GM18517 (cell line): ENCODE measurements at regions not wholly inside any gene's neighbourhood (a gene's known extent, or its start where the extent isn't known, plus 50 kb on each side); places are given as distances from the start of the nearest gene placed in this dataset.

Experiments used
- ATAC-seq: cut with Tn5 transposase; IDR thresholded peaks from one replicate; pipeline ENCODE4 v1.9.1; 2021; ENCODE audit warnings: mild to moderate bottlenecking, moderate library complexity; ENCODE audit not compliant: unreplicated experiment

DNA sequence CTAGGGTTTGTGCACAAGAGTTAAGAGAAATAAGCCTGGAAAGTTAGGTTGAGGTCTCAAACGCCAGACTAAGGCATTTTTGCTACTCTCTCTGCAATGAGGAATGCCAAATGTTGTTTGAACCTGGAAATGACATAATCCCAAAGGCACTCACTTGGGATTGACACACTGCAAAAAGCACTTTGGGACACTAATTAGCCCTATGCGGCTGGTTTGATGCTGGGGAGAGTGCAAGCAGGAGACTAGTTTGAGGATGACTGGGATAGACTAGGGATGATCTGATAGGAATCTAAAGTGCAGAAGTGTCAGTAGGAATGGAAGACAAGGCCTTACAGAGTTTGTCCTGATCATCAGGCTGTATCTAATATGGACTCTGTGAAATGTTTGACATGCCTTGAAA is 469.0 kb downstream of the SLC4A3 start:
- no peak for ATAC-seq

DNA sequence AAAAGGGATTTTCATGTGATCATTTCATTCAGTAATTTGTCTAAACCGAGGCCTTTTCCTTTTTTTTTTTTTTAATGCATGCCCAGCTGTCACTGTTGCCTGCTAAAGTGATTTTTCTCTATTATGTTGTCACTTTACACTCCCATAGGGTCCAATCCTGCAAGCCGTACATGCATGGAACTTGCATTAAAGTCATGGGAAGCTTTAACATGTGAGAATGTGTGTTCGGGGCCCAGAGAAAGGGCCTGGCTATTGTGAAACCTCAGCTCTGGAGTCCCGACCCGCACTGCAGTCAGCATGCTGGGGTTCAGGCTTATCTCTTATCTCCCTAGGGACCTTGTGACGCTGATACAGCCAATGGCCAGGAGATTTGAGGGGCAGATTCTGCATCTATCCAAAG is 474.6 kb downstream of the SLC4A3 start:
- no peak for ATAC-seq

- ATAC-seq: no peak
These were observed 476.2 kb downstream of the SLC4A3 start for GRCh38 chr2:220103596-220103995.

DNA sequence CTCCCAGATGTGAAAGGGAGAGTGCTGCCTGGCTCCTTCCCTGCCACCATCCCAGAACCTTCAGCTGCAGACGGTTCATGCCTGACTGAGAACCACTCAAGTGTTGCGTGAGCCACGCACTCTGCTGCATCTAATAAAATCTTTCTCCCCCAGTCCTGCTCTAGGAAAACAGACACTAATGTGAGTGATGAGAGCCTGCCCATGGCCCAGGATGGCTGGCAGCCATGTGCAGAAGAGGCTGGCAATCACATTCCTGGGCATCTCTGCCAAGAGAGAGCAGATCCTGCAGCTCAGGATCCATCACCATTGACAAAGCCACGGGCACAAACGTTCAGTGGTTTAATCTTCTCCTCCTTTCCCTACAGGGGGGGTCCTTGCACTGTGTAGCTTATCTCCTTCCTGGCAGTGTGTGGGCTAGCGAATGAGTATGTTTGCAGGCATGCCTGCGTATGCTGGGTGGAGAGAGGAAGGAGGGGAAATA is 477.5 kb downstream of the SLC4A3 start:
- no peak for ATAC-seq

DNA sequence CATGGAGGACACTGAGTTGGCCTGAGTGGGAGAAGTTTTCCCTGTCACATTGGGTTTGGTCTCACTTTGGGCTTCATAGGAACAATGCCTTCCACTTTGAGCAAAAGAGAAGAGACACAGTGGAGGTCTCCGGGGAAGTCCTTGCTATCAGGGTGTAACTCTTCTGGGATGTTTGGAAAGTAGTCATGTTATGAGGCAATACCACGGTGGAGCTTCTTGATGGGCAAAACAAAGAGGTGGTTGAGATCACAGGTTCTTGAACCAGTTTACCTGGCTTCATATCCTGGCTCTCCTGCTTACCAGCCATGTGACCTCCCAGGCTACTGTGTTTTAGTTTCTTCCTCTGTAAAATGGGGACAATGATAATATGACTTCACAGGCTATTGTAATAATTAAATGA is 478.6 kb downstream of the SLC4A3 start:
- ATAC-seq: no peak

DNA sequence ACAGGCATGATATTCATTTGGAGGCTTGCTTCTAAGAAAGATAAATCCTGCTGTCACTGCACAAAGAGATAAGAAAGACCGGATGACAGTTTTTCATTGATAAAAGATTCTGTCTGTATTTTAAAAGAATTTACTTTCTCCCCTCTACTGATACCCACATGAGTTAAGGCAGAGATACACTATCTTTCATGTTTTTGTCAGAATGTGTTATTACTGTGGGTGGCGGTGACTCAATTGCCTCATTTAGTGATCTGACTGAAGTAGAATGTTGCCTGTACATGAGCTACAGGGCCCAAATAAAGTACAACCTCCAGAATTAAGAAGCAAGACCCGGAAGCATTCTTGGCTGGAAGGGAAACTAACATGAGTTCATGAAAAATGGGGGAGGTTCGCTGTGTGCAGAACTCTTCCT is 480.0 kb downstream of the SLC4A3 start:
- ATAC-seq: no peak

GRCh38 chr2:220114443-220114842 is 487.0 kb downstream of the SLC4A3 start:
- ATAC-seq: no peak

- ATAC-seq: no peak
These were observed 489.6 kb downstream of the SLC4A3 start for GRCh38 chr2:220117025-220117424.

DNA sequence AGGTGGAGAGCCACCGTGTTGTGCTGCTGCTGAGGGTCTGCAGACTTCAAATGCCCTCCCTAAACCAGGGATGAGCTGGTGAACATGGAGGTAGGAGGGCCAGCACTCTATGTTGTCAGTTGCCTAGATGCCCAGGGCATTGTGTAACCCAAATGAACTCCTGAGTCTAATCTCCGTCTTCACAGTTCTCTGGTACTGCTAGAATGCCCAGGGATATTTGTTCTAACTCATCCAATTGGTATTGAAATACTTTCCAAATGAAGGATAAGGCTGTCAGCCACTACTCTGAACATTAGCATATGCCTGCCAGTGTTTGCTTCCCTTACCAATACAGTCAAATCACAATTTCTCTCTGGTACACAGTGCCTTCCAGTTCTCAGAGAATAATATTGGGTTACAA is 492.6 kb downstream of the SLC4A3 start:
- ATAC-seq: no peak

DNA sequence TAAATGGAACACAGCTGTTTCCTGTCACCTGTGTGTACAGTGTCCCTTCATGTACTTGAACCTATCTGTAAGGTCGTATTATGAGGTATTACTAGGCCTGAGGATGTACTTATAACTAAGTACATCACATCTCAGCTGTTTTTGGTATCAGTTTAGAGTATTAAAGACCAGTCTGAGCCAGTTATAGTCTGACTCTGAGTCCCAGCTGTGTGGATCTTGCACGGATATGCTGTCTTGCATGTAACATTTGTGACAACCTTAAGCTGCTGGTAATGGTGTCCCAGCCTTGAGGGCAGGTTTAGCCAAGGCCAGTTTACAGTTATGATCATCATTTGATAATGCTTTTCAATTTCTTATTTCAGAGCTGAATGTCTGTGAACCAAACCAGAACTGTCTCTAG is 496.3 kb downstream of the SLC4A3 start:
- no peak for ATAC-seq

DNA sequence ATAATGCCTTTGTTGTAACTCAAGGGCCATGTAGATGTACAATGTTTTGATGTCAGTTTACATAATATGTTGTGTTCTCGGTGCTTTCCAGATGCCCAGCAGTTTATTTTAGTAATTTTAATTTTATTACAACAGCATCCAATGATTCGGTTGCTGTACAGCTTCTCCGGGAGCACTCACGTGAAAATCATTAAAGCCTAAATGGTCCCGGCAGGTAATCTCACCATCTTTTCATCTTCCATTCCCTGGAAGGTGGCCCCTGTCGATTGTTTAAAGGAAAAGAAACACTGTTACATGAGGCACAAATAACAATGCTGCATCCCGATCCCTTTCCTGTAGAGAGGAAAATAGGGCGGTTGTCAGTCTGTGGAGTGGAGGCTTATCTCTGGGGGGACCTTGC is 498.1 kb downstream of the SLC4A3 start:
- ATAC-seq: no peak

DNA sequence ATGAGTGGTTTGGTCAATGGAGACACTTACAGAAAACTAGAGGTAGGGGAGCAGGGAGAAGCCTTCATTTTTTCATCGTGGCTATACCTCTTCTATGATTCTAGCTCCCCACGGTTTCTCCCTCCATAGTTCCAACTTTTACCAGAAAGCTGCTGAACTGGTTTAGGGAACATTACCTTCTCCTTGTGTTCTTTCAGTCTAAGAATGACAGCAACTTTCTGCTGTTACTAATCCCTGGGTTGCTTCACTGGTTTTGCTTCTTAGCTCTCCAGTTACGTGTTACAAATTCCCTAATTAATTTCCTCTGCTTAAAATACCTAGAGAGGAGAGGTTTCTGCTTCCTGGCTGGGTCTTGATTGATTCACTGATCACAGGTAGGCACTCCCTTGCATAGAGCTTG is 499.9 kb downstream of the SLC4A3 start:
- no peak for ATAC-seq

DNA sequence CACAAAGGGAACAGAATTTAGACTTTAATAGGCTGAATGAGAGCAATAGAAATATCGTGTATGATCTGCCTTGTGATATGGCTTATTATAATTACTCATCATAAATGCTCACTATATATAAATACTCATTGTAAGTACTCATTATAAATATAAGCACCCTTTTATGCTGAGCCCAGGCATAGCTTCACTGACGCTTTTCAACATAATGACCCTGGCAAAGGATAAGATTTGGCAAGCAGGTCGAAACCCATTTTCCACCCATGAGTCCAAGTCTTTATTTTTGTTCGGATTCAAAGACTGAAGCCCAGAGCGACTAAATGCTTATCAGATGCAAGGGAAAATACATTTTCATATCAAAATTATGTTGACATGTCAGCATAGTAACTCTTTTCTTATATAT is 500.4 kb downstream of the SLC4A3 start:
- no peak for ATAC-seq

DNA sequence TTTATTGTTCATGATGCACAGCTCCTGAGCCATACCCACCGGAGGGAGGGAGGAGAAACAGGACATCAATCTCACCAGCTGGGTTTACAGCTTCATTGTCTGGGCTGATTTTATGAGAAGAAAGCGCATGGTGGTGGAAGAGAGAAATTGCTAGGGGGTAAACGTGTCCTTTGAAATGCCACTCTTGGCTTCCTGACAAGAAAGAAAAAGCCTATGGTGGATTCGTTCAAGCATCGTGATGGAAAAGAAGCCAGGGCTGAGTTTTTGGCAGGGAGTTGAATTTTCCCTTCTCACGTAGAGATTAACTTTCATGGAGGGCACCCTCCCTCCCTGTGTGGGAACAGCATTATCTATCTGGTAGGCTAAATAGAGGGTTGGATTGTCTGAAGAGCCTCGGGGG is 502.0 kb downstream of the SLC4A3 start:
- no peak for ATAC-seq

GRCh38 chr2:220134756-220135534 is 507.5 kb downstream of the SLC4A3 start:
- no peak for ATAC-seq

DNA sequence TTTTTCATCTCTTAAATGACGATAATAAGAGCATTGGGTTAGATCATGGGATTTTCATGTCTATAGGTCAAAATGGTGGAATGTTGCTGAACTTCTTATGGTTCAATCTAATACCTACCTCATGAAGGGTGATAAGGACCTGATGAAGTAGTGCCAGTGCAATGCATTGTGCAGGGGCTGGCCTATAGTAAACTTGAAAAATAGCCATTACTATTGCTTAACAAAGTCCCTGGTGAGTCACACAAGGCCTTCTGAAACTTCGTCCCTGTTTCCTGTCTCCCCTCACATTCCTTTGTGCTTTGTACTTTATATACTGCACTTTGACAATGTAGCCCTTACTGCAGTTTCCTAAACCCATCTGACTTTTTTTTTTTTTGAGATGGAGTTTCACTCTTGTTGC is 515.9 kb downstream of the SLC4A3 start:
- no peak for ATAC-seq

- no peak for ATAC-seq
These were observed 517.0 kb downstream of the SLC4A3 start for GRCh38 chr2:220144411-220144810.

GRCh38 chr2:220147161-220148038 is 520.0 kb downstream of the SLC4A3 start:
- ATAC-seq: no peak

DNA sequence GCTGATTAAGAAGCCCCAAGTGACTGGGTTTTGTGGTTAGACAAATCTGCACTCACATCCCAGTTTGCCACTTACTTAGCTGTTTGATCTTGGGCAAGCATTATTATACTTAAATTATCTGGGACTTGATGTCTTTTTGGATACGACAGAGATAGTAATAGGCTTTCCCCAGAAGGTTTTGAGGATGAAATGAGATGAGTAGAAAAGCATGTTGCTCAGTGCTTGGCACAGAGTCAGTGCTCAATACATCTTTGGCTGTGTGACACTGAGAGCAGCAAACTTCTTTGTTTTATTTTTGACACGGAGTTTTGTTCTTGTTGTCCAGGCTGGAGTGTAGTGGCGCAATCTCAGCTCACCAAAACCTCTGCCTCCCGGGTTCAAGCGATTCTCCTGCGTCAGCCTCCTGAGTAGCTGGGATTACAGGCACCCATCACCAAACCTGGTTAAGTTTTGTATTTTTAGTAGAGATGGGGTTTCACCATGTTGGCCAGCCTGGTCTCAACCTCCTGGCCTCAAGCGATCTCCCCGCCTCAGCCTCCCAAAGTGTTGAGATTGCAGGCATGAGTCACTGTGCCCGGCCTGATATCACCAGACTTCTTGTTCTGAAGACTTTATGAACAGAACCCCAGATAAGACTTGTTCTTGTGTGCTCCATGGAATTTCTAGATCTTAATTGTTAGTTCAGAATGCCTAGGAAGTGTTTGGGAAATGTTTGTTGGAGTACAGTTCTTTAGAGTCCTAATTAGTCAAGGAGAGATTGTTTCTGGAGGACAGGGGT is 521.2 kb downstream of the SLC4A3 start:
- ATAC-seq: no peak

- no peak for ATAC-seq
These were observed 523.9 kb downstream of the SLC4A3 start for GRCh38 chr2:220151341-220151740.

GRCh38 chr2:220152281-220152935 is 525.0 kb downstream of the SLC4A3 start:
- ATAC-seq: no peak
